Ovary (tissue), 7 donors: ENCODE measurements at regions not wholly inside any gene's neighbourhood (a gene's known extent, or its start where the extent isn't known, plus 50 kb on each side); places are given as distances from the start of the nearest gene placed in this dataset.

Experiments
- DNase-seq, 5 donors: peaks; one replicate each; pipeline ENCODE4 v3.0.0-alpha.2; 2019 to 2020
- H3K27ac ChIP-seq, 2 donors: fragments of 200-600 bp; one replicate each; pipeline versions ENCODE4 v1.5.1 to v1.8.0; 2019 to 2022
- H3K27me3 ChIP-seq: fragments of 200-600 bp; one replicate; pipeline ENCODE4 v1.8.0; 2022
- H3K36me3 ChIP-seq: fragments of 200-600 bp; sonication (generic); one replicate; pipeline ENCODE4 v1.5.1; 2019
- H3K4me1 ChIP-seq: one replicate; pipeline ENCODE4 v1.8.1; 2013; ENCODE audit warnings: mild to moderate bottlenecking, moderate library complexity; ENCODE audit not compliant: insufficient read depth
- H3K4me3 ChIP-seq: fragments of 200-600 bp; sonication (generic); one replicate; pipeline ENCODE4 v1.5.1; 2017
- H3K9me3 ChIP-seq, 2 donors: fragments of 200-600 bp in 1 of 2; sonication (generic) in 1 of 2; one replicate each; pipeline versions ENCODE4 v1.5.1 to v1.8.1; 2013 to 2019; ENCODE audit warnings: mild to moderate bottlenecking in 1 of 2, moderate library complexity in 1 of 2
- EP300 ChIP-seq: sonication (generic); formaldehyde crosslinking; IDR thresholded peaks from one replicate; pipeline ENCODE4 v1.6.1; 2017; ENCODE audit warnings: antibody characterized with exemption
- POLR2A ChIP-seq: fragments of 450-650 bp; IDR thresholded peaks from one replicate; pipeline ENCODE4 v1.6.1; 2017; ENCODE audit warnings: antibody characterized with exemption, mild to moderate bottlenecking, moderate library complexity
- WGBS, 3 donors: extraction: QIAGEN DNeasy Blood & Tissue Kit in 1 of 3; methylation state at CpG; one replicate each; pipeline versions ENCODE4 v1.1.5 to v1.1.7; 2013 to 2017; 5-methylcytosine and 5-hydroxymethylcytosine counted together
- intact Hi-C, 4 donors: fragments of 100-400 bp; cut with DNase I; formaldehyde crosslinking; loops; one replicate each; pipeline versions ENCODE4 v1.11.0 to v1.15.1; 2022 to 2023
- TF ChIP-seq, protein P1 (sequence below), 3 donors: fragments of 450-650 bp in 2 of 3; fragments of 200-600 bp in 1 of 3; IDR thresholded peaks; one replicate each; pipeline versions ENCODE4 v1.5.1 to v1.8.0; 2016 to 2022; ENCODE audit warnings: antibody characterized with exemption in 3 of 3, mild to moderate bottlenecking in 1 of 3
- donor health status: DM: no; HTN: no; CAD: no; lungs with moderate emphysema.
- donor health status: DM: no; HTN: no; CAD: no.
- donor health status: Bipolar disorder and iron deficiency.
- donor health status: DM: no; HTN: no; CAD: no.
- donor health status: DM: yes; HTN: yes; CAD: no.

- 95 to 98% (median 96%) methylated on average over 9 of the region's 9 CpGs for WGBS, 3 donors
- H3K36me3 ChIP-seq, result no peaks in the 10 kb centered on the region
- intact Hi-C loops, result no loop called here
- H3K27me3 ChIP-seq, result no peaks in the 10 kb centered on the region
- no peaks in the 10 kb centered on the region for H3K4me1 ChIP-seq
- H3K9me3 ChIP-seq, result no peaks in the 10 kb centered on the region
- no peak overlapping the region for H3K4me3 ChIP-seq
- TF ChIP-seq EP300 (no peak), POLR2A (no peak)
- TF ChIP-seq, protein P1, sequence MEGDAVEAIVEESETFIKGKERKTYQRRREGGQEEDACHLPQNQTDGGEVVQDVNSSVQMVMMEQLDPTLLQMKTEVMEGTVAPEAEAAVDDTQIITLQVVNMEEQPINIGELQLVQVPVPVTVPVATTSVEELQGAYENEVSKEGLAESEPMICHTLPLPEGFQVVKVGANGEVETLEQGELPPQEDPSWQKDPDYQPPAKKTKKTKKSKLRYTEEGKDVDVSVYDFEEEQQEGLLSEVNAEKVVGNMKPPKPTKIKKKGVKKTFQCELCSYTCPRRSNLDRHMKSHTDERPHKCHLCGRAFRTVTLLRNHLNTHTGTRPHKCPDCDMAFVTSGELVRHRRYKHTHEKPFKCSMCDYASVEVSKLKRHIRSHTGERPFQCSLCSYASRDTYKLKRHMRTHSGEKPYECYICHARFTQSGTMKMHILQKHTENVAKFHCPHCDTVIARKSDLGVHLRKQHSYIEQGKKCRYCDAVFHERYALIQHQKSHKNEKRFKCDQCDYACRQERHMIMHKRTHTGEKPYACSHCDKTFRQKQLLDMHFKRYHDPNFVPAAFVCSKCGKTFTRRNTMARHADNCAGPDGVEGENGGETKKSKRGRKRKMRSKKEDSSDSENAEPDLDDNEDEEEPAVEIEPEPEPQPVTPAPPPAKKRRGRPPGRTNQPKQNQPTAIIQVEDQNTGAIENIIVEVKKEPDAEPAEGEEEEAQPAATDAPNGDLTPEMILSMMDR (IDR thresholded peaks at IDR 0.05), result no peak
- DNase-seq, result no peak
- no peak overlapping the region for H3K27ac ChIP-seq
Measured at GRCh38 chr15:88983861-88984429, 70.8 kb upstream of the MFGE8 start.

DNA sequence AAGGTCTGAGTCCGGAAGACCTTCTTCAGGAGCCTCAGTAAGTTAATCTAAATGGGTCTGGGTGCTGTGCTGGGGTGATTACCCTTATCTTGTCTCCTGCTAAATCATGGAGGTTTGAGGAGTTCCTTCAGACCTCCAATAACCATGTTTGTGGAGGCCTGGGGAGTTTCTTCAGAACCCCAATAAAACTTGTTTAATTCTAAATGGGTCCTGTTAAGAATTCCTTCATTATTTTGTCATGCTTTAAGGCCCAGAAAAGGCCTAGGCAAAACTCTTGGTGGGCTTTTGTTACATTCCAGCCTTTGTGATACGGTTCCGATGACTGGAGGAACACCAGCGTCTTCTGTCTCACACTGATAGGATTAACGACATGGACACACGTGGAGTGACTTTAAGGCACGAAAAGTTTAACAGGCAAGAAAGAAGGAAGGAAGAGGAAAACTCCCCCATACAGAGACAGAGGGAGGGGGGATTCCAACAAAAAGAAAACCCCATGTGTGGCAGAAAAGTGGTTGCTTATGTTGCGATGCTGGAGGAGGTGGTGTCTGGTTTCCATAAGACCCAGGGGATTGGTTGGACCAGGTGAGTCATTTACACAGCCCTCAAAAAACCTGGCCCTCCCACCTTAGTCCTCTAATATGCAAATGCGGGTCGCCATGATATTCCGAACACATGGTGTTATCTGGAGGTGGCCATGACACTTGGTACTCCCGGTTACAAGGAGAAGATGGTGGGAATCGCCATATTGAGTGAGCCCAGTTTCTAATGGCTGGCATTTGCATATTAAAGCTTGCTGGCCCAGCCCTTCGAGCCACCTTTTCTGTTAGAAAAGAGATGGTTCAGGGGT, 72.6 kb upstream of the MFGE8 start:
- TF ChIP-seq POLR2A (no peak), EP300 (no peak)
- TF ChIP-seq, protein P1 (IDR thresholded peaks at IDR 0.05), result no peak
- H3K27ac ChIP-seq, result no peak overlapping the region
- 79 to 82% (median 80%) methylated on average over 14 of the region's 14 CpGs for WGBS, 3 donors
- no peak overlapping the region for H3K4me3 ChIP-seq
- no peaks in the 10 kb centered on the region for H3K36me3 ChIP-seq
- H3K4me1 ChIP-seq, result no peaks in the 10 kb centered on the region
- intact Hi-C loops, result no loop called here
- DNase-seq, result no peak
- H3K9me3 ChIP-seq, result no peaks in the 10 kb centered on the region
- H3K27me3 ChIP-seq, result no peaks in the 10 kb centered on the region

DNA sequence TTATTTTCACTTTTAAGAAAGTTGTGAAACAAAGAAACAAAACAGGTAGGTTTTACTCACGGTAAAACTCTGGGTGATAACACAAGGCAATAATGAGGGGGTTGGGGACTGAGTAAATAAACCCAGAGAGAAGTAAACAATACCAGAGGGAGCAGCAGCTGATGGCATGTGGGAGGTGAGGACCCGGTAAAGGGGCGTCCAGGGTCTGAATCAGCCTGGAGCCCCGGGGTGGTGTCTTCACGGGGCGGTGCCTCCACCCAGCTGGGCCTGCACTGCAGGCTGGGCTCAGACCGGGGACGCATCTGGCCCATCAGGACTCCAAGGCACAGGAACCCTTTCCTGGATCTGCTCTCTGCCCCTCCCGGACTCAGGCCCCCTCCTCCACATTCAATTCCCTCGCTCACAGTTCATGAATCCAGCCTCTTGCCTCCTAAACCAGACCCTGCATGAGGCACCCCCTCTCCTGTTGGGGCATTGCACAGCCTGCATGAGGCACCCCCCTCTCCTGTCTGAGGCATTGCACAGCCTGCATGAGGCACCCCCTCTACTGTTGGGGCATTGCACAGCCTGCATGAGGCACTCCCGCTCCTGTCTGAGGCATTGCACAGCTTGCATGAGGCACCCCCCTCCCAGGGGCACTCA, 73.9 kb upstream of the MFGE8 start:
- Histone ChIP-seq H3K4me3 (no peak overlapping the region), H3K27ac (no peak overlapping the region), H3K4me1 (no peaks in the 10 kb centered on the region), H3K27me3 (no peaks in the 10 kb centered on the region), H3K9me3 (no peaks in the 10 kb centered on the region), H3K36me3 (no peaks in the 10 kb centered on the region)
- no peak for DNase-seq
- intact Hi-C loops, result no loop called here
- no peak for TF ChIP-seq POLR2A
- 35 to 47% (median 46%) methylated on average over 11 of the region's 11 CpGs for WGBS, 3 donors

GRCh38 chr15:88987591-88987933, 74.4 kb upstream of the MFGE8 start:
- H3K27ac ChIP-seq, result no peak overlapping the region
- intact Hi-C loops, result no loop called here
- H3K9me3 ChIP-seq, result no peaks in the 10 kb centered on the region
- WGBS, 3 donors, result 62 to 66% (median 65%) methylated on average over 7 of the region's 7 CpGs
- H3K27me3 ChIP-seq, result no peaks in the 10 kb centered on the region
- H3K4me3 ChIP-seq, result no peak overlapping the region
- TF ChIP-seq EP300, result no peak
- TF ChIP-seq, protein P1 (IDR thresholded peaks at IDR 0.05), result no peak
- no peak for TF ChIP-seq POLR2A
- H3K4me1 ChIP-seq, result no peaks in the 10 kb centered on the region
- no peak for DNase-seq
- no peaks in the 10 kb centered on the region for H3K36me3 ChIP-seq
